DMS53 treated with DMSO at 0.1 percent for 48 hours (cell line): ENCODE measurements at regions not wholly inside any gene's neighbourhood (a gene's known extent, or its start where the extent isn't known, plus 50 kb on each side); places are given as distances from the start of the nearest gene placed in this dataset.
"Not testable (repeated sequence)": the region's sequence is repeated elsewhere in the genome, so short reads cannot be mapped to it uniquely, and the experiment has no call there.

ENCODE experiments used
- DNase-seq: peaks from one replicate; lab custom pipeline; 2025; ENCODE audit not compliant: unreplicated experiment; lab: John Stamatoyannopoulos, UW

DNA sequence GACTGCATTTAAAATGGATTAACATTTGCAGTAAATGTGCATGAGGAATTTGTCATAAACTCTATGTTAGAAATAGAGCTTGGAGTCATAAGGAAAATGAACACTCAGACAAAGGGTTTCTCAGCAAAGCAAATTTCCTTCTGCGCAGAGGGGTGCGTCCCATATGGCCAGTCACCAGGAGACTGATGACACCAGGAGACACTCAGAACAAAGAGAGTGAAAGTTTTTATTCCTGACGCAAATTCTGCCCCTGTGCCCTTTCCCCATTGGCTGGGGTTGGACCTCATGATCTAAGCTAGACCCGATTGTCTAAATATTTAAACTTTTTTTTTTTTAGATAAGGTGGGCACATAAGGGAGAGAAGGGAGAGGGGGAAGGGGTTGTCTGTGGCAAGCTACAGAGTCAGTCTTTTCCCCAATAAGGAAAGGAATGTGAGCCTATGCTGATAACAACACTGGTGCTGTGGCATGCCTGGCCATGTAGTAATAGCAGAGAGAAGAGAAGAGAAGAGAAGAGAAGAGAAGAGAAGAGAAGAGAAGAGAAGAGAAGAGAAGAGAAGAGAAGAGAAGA lies 202.0 kb downstream of the POM121L12 start:
- no peak for DNase-seq

DNA sequence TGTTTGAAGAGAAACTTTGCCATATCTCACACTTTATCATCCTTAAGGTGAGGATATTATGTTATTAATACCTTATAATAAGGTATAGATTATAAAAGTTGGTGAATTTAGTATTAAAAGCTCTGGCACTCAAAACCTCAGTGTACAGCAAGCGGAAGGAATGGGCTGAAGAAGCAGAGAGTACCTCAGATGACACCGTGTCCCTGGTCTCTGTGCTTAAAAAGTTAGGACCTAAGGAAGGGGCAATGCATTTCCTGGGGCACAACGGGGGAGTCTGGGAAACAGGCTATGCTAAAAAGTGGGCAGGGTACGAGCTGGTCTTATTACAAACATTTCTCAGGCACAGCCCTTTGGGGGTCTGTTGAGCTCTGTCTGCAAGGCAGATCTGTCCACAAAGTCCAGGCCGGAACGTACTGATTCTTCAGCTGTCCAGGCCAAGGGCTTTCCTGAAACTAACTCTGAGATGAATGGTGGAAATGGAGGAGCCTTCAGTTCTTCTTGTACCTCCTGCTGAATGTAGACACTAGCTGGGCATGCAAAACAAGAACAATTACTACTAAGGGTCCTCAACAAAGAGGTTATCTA lies 202.7 kb downstream of the POM121L12 start:
- no peak for DNase-seq

DNA sequence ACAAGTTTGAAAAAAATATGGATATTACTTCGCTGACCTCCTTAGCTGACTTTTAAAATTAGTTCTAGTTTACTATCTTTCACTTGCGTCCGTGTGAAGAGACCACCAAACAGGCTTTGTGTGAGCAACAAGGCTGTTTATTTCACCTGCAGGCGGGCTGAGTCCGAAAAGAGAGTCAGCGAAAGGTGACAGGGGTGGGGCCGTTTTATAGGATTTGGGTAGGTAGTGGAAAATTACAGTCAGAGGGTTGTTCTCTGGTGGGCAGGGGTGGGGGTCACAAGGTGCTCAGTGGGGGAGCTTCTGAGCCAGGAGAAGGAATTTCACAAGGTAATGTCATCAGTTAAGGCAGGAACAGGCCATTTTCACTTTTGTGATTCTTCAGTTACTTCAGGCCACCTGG lies 203.7 kb downstream of the POM121L12 start:
- DNase-seq = not testable (repeated sequence)

DNA sequence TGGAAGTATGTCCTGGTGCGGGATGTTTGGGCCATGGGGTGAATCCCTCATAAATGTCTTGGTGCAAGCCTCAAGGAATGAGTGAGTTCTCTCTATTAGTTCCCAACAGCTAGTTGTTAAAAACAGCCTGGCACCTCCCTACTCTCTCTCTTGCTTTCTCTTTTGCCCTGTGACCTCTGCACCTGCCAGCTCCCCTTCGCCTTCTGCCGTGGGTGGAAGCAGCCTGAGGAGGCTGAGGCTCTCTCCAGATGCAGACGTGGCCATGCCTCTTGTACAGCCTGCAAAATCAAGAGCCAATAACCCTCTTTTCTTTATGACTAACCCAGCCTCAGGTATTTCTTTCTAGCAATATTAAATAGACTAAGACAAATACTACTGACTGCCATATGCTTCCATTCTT lies 210.3 kb downstream of the POM121L12 start:
- DNase-seq = no peak

DNA sequence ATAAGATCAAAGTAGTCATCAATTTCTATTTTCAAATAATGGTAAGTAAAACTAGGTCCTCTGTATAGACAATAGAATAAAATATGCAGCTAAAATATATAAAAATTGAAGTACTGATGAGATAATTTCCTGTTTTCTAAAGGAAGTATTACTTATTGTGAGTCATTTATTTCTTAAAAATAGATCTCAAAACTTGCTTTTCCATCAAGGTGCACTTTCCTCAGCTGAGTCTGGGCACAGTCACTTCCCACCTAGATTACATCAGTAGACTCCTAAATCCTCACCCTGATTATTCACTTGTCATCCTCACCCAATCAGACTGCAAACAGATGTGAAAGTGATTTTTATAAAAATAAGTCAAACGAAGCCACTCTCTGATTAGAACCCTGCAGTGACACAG lies 211.5 kb downstream of the POM121L12 start:
- DNase-seq = no peak

DNA sequence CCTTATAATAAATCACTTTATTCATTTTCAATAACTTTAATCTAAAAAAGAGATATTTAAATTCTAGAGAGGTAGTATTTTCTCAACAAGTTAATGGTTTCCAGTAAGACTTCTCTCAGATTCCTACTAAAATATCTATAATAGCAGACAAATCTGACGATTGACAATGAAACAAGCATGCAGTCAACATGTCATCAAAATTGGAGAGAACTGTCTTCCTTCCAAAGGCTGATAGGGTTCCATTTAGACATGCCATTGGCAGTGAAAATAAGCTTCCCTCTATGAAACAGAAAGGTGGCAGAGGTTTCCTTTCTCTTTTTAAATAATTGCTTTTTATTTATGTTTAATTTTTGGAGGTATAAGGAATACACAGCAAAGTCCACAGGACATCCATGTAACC lies 217.1 kb downstream of the POM121L12 start:
- DNase-seq = no peak

DNA sequence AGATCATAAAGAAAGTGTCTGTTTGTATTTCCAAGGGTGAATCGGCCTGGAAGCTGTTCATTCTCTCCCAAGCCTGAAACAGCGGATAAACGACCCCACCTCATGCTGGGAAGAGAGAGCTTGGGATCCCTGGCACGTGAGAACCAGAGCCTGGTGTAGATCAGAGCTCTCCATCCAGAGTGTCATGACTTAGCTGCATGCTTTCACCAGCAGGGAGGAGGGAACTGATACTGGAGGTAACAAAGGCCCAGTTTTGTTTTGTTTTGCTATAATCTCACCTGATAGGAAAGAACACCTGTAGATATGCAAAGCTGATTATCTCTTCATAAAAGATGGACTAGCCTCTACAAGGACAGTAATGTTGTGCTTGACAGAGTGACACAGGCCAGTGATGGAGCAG lies 236.6 kb downstream of the POM121L12 start:
- no peak for DNase-seq

DNA sequence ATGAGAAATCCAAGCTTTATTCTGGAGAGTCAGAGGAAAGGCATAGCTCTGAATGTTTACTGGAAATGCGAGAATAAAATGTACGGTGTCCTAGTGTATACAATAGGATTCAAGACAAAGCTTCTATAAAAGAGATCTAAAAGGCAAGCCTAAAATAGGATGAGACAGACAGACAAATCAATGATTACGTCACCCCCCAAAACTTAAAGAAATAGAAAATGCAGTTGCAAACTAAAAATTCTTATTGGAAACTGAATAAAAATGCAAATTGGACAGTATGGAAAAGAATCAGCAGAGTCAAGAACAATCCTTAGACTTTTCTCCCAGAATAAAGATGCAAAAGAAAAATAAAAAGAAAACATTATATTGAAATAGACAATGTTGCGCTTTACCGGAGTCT lies 245.9 kb downstream of the POM121L12 start:
- DNase-seq = no peak

DNA sequence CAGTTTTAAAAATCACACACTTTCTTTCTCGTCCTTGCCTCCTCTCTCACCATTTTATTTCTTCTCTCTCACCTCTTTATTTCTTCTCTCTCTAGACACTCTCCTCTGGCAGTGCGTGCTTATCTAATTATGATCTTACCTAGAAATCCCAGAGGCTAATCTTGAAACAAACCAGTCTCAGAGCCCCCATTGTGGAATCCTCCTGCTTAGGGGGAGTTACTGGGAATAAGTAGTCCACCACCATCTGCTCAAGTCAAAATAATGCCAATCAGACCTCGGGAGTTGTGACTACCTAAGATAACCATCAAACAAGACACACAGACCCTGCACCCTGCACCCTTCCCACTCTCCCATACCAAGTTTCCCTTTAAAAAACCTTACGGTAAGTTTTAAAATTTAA lies 256.9 kb downstream of the POM121L12 start:
- DNase-seq = no peak

DNA sequence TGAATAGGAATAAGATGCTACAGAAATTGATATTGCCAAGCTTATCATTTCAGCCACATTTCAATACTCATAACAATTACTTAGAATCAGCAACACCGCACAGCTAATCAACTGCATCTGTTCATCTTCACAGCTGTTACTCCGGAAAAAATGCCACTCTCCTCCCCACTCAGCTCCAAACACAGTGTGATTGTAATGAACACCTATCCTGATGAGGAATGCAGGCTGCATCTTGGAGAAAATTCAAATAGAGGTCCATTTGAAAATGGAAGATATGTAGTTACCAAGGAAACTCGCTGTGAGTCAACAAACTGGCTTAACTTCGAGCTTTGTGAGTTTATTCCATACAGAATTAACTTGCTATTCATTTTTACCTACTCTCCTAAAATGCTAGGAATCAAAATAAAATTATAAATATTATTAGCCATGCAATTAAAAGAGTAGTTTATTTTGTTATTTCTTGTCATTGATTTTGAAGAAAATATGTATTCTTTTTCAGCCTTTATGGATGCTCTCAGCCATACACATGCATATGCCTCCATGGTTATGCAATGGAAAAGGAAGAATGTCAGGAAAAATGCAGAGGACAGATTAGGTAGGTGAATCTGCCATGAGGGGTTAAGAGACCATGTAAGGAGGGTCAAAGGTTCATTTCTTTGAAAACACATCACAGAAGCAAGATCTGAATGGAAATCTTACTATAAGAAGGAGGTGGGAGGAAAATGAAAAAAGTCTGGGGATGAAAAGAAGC lies 267.2 kb downstream of the POM121L12 start:
- DNase-seq = no peak

DNA sequence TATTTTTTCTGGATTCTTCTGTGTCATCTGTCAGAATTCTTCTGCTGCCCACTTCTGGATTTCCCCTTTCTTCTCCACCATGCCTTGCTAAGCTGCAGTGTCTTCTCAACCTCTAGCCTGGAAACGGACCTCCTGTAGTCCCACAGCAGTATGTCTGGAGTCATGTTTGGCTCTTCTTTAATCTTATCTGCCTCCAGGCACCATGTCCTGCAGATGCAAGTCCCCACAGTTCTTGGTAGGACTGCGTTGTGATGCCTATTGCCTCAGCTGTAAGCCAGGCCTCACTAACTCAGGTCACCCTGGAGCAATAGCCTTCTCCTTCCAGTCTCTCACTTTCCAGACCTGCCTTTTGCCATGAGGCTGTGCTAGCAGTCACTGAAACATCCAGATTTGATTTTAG lies 268.3 kb downstream of the POM121L12 start:
- no peak for DNase-seq

DNA sequence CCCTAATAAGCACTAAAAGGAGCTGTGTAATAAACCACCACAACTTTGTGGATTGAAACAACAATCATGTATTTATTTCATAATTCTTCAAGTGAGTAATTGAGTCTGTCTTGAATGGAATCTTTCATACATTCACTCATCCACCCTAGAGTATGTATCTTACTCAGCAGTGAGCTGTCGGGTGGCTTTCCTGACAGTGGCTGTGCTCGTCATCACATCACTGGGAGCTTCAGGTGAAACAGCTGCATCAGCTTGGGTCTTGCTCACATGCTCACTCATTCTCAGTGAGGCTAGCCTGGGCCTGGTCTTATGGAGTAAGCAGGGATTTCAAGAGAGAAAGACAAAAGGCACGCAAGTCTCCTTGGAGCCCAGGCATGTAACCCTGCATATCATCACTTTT lies 271.4 kb downstream of the POM121L12 start:
- DNase-seq = no peak

DNA sequence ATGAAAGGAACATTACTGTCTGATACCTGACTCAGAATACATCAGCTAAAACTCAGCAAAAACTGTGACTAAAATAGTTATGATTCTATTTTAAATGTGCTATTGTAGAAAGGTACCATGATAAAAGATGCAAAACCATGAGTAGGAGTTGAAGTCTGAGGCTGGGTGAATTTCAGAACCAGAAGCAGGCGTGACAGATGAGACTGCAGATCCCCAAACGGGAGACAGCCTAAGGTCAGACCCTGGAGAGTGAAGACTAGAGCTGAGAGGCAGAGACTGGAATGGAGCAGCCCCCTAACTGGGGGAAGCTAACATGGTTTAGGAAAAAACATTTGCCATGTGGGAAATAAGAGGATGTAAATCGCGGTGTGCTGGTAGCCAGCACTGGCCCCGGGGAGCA lies 275.8 kb downstream of the POM121L12 start:
- DNase-seq = no peak

DNA sequence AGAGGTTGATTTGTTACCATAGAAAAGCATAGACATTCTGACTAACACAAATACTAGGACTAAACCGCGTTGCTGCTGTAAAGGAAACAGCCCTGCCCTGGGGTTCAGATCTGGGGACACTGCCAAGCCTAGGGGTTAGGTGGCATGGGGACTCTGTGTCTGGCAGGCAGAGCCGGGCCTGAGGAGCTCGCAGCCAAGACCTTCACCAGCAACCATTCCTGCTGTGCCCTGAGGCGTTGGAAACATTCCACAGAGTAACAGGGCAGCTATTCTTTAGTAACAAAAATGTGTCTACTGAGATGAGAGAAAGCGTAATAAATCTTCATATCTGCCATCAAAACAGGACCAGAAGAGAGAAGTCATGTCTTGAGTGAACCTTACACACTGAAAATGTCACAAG lies 280.5 kb downstream of the POM121L12 start:
- no peak for DNase-seq

DNA sequence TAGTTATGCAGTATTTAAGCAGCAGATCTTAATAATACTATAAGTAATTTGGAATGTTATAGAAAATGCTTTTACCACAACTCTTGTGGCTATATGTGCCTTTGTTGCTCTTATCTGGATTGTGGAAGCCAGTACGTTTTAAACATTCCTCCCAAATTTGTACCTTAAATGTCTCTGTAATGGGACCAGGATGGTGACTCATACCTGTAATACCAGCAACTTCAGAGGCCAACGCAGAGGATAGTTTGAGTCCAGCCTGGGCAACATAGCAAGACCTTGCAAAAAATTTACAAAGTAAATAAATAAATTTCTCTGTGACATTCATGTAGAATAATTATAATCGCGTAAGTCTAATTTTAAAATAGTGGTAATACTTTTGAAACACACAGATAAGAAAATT lies 283.1 kb downstream of the POM121L12 start:
- no peak for DNase-seq

DNA sequence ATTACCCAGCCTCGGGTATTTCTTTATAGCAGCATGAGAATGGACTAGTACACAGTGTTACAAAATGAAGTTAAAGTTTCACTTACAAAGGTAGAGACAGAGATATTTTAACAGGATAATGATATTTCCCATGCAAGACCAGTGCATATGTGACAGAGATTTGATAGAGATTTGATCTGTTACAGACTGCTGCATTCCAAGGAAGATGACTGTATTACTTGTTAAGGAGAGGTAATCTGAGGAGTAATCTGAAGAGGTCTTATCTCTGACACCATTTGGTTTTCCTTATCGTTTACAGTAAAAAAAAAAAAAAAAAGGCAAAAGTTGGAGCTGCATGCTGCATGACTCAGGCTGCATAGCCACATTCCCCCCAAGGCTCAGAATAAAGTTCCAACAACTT lies 289.6 kb downstream of the POM121L12 start:
- DNase-seq = no peak

DNA sequence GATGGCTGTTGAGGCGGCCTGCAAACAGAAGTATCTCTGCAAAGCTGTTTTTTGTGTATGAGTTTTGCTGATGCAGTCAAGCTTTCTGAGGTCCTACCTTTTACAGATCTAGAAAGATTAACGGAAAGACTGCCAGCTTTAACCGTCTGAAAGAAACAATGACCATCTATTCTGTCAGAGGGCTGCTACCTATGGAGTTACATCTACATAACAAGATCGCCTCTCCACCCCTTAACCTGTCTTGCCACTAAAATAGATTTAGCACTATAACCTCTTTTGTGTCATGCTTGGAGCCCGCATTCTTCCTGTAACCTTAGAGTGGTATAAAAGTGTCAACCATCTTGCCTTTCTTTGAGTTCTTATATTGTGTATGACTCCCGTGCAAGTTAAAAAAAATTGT lies 291.2 kb downstream of the POM121L12 start:
- no peak for DNase-seq

DNA sequence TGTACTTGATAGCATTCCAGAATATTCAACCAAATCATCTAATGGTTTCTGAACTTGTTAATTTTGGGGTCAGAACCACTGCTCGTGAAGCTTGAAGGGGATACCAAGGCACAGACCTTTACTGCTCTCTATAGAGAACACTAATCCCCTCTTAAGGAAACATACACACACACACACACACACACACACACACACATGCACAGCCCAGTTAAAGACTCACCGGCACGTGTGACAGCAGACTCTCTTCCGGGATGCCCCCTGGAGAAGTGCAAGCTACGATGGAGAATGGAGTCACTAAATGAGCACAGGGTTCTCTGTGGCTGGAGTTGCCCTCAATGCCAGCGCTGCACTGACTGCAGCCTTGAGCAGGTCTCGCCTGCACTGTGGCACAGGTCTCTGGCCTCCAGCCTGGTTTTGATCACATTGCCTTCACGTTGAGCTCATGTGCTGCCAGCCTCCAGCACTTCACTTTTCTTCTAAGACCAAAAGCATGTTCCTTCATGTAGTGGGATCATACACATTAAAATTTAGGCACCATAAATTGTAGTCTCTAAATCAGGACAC lies 300.8 kb downstream of the POM121L12 start:
- DNase-seq = no peak

DNA sequence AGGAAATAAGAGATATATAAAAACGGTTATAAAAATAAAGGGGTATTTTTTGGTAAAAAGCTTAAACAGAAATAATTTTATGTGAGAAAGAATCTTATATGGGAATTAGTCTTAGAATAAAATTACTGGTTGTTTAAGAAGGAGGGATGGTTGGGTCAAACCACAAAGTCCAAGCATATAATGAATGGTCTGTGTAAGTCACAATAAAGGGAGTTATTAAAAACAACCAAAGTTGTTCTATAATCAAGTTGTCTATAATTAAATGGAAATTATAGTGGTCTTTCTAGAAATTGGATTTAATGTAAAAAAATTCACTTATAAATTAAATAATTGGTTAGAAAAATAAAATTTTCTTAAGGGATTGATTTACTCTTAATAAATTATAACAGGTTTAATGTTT lies 304.8 kb downstream of the POM121L12 start:
- DNase-seq = no peak

DNA sequence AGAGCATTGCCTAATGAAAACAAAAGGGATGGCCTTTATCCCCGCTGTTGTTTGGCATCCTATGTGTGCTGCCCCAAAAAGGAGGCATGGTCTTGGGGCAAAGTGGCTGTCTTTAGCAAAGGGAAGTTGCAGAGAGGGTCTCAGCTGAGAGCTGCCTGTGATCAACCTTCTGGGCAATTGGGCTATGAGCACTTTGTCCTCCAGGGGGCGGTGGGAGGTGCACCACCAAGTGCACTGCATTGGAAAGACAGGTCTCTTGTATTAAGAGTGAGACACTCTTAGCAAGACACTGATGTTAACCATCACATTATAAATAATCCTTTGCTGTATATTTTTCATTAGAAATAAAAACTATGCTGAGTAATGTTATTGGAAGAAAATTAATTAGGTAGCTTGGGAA lies 314.8 kb downstream of the POM121L12 start:
- peak; percentile 1 for DNase-seq

DNA sequence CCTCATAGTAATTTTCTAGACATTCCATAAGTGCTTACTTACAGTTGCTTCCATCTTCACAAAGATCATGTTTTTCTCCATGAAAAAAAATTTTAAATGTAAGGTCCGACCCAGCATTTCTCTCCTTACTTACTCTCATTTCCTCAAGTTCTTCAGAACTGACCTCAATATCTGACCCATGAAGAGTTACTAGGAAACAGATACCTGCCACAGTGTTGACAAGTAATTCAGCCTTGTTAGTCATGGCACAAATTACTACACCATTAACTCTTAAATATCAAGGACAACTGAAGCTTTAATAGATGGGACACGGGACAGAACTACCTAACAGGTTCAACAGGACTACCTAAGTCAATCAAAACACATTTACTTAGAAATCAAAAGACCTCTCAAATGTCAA lies 316.2 kb downstream of the POM121L12 start:
- DNase-seq = no peak

DNA sequence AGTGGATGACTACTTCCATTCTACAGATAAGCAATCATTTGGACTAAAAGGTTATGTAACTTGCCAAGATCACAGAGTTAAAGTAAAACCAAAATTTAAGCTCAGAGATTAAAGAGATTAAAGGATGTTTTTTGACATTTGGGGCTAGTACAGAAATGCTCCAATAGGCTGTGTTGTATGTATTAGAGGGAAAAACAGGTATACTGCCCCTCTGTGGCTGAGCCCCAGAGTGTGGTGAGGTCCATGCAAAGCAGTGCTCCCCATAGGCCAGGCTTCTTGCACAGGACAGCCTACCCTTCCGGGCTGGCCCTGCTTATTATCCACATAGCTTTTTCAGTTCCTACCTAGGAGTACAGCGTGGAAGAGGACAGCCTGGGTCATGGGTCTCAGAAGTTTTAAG lies 322.8 kb downstream of the POM121L12 start:
- no peak for DNase-seq
